ENCODE measurements at regions not wholly inside any gene's neighbourhood (a gene's known extent, or its start where the extent isn't known, plus 50 kb on each side); places are given as distances from the start of the nearest gene placed in this dataset.

GRCh38 chr2:57674743-57675142, 371.9 kb upstream of the VRK2 start:
- no peaks in the 10 kb centered on the region for H3F3A ChIP-seq (ENCODE audit: insufficient read depth, low read depth)
- BruUV-seq (replicated peaks), result no TSS peak
- H3K9me3 ChIP-seq (ENCODE audit: insufficient read depth, low read depth), result no peaks in the 10 kb centered on the region
- no peak overlapping the region for H2AFZ ChIP-seq
- CTCF ChIA-PET, result no interaction called here
- H3K79me2 ChIP-seq (ENCODE audit: low read depth), result no peaks in the 10 kb centered on the region
- DNase-seq, result no peak
- H3K4me2 ChIP-seq, result no peak overlapping the region
- no peak overlapping the region for H3K4me3 ChIP-seq
- no peak for TF ChIP-seq EZH2 (IDR thresholded peaks at IDR 0.05; ENCODE audit: low read depth)
- TF ChIP-seq CTCF (conservative IDR thresholded peaks at IDR 0.05), result no peak
- intact Hi-C loops (cut with micrococcal nuclease; ENCODE audit: unreplicated experiment), result no loop called here
- H3K36me3 ChIP-seq (ENCODE audit: low read depth), result no peaks in the 10 kb centered on the region
- H4K20me1 ChIP-seq (ENCODE audit: insufficient read depth), result no peaks in the 10 kb centered on the region
- no peaks in the 10 kb centered on the region for H3K9me2 ChIP-seq (ENCODE audit: insufficient read depth)
- POLR2A ChIA-PET (ENCODE audit: unreplicated experiment), result no interaction called here
- H3K27me3 ChIP-seq (ENCODE audit: insufficient read depth, low read depth), result no peaks in the 10 kb centered on the region
- no peak overlapping the region for H3K27ac ChIP-seq
- H3K4me1 ChIP-seq (replicated peaks; ENCODE audit: insufficient read depth), result no peaks in the 10 kb centered on the region

- BruUV-seq (replicated peaks), result no TSS peak
- ChIA-PET CTCF (no interaction called here), POLR2A (ENCODE audit: unreplicated experiment) (no interaction called here)
- no peak for DNase-seq
- Histone ChIP-seq H3K9me3 (ENCODE audit: insufficient read depth, low read depth) (no peaks in the 10 kb centered on the region), H3K79me2 (ENCODE audit: low read depth) (no peaks in the 10 kb centered on the region), H3K9me2 (ENCODE audit: insufficient read depth) (no peaks in the 10 kb centered on the region), H3K4me1 (replicated peaks; ENCODE audit: insufficient read depth) (no peaks in the 10 kb centered on the region), H3K4me2 (no peak overlapping the region), H3K27me3 (ENCODE audit: insufficient read depth, low read depth) (no peaks in the 10 kb centered on the region), H3K4me3 (no peak overlapping the region), H3F3A (ENCODE audit: insufficient read depth, low read depth) (no peaks in the 10 kb centered on the region), H3K36me3 (ENCODE audit: low read depth) (no peaks in the 10 kb centered on the region), H2AFZ (no peak overlapping the region), H3K27ac (no peak overlapping the region), H4K20me1 (ENCODE audit: insufficient read depth) (no peaks in the 10 kb centered on the region)
- intact Hi-C loops (cut with micrococcal nuclease; ENCODE audit: unreplicated experiment), result no loop called here
- TF ChIP-seq CTCF (conservative IDR thresholded peaks at IDR 0.05) (no peak), EZH2 (IDR thresholded peaks at IDR 0.05; ENCODE audit: low read depth) (no peak)
These were observed 369.3 kb upstream of the VRK2 start for GRCh38 chr2:57677296-57677695.

- Histone ChIP-seq H3K4me1 (replicated peaks; ENCODE audit: insufficient read depth) (no peaks in the 10 kb centered on the region), H3K9me3 (ENCODE audit: insufficient read depth, low read depth) (no peaks in the 10 kb centered on the region), H2AFZ (no peak overlapping the region), H3F3A (ENCODE audit: insufficient read depth, low read depth) (no peaks in the 10 kb centered on the region), H3K4me2 (no peak overlapping the region), H3K79me2 (ENCODE audit: low read depth) (no peaks in the 10 kb centered on the region), H4K20me1 (ENCODE audit: insufficient read depth) (no peaks in the 10 kb centered on the region), H3K4me3 (no peak overlapping the region), H3K36me3 (ENCODE audit: low read depth) (no peaks in the 10 kb centered on the region), H3K27me3 (ENCODE audit: insufficient read depth, low read depth) (no peaks in the 10 kb centered on the region), H3K9me2 (ENCODE audit: insufficient read depth) (no peaks in the 10 kb centered on the region), H3K27ac (no peak overlapping the region)
- POLR2A ChIA-PET (ENCODE audit: unreplicated experiment), result no interaction called here
- no peak for DNase-seq
- intact Hi-C loops (cut with micrococcal nuclease; ENCODE audit: unreplicated experiment), result no loop called here
- TF ChIP-seq EZH2 (IDR thresholded peaks at IDR 0.05; ENCODE audit: low read depth), result no peak
- TF ChIP-seq CTCF (conservative IDR thresholded peaks at IDR 0.05), result no peak
- no TSS peak for BruUV-seq (replicated peaks)
- CTCF ChIA-PET, result no interaction called here
These were observed 365.0 kb upstream of the VRK2 start for GRCh38 chr2:57681650-57682049.

All from PC-9 (cell line).